ENCODE measurements at regions not wholly inside any gene's neighbourhood (a gene's known extent, or its start where the extent isn't known, plus 50 kb on each side); places are given as distances from the start of the nearest gene placed in this dataset.
A peak's percentile ranks its signal among the peaks of the same experiment; 100 is the strongest.
"Not testable (repeated sequence)": the region's sequence is repeated elsewhere in the genome, so short reads cannot be mapped to it uniquely, and the experiment has no call there.

- TF ChIP-seq CTCF (IDR thresholded peaks at IDR 0.05; ENCODE audit: insufficient read depth, low read depth, low read length, missing control alignments): no peak
- H3K4me3 ChIP-seq (ENCODE audit: low read depth, low read length): no peak overlapping the region
- DNase-seq (ENCODE audit: low read depth): no peak
Measured at GRCh38 chr12:42019746-42020145, 124.9 kb downstream of the GXYLT1 start.

- no peak overlapping the region for H3K4me3 ChIP-seq (ENCODE audit: low read depth, low read length)
- peak; percentile 26 for DNase-seq (ENCODE audit: low read depth)
- TF ChIP-seq CTCF (IDR thresholded peaks at IDR 0.05; ENCODE audit: insufficient read depth, low read depth, low read length, missing control alignments): no peak
Measured at GRCh38 chr12:42017051-42017450, 127.6 kb downstream of the GXYLT1 start.

GRCh38 chr12:42015051-42015461, 129.6 kb downstream of the GXYLT1 start:
- DNase-seq (ENCODE audit: low read depth): peak; percentile 9
- TF ChIP-seq CTCF (IDR thresholded peaks at IDR 0.05; ENCODE audit: insufficient read depth, low read depth, low read length, missing control alignments): no peak
- no peak overlapping the region for H3K4me3 ChIP-seq (ENCODE audit: low read depth, low read length)

GRCh38 chr12:42012501-42012900, 132.2 kb downstream of the GXYLT1 start:
- not testable (repeated sequence) for DNase-seq (ENCODE audit: low read depth); H3K4me3 ChIP-seq (ENCODE audit: low read depth, low read length)

- no peak for TF ChIP-seq CTCF (IDR thresholded peaks at IDR 0.05; ENCODE audit: insufficient read depth, low read depth, low read length, missing control alignments)
- DNase-seq (ENCODE audit: low read depth): peak; percentile 21
- H3K4me3 ChIP-seq (ENCODE audit: low read depth, low read length): no peak overlapping the region
Measured at GRCh38 chr12:42010715-42011114, 134.0 kb downstream of the GXYLT1 start.

GRCh38 chr12:42010257-42010656, 134.4 kb downstream of the GXYLT1 start:
- H3K4me3 ChIP-seq (ENCODE audit: low read depth, low read length): no peak overlapping the region
- DNase-seq (ENCODE audit: low read depth): no peak
- no peak for TF ChIP-seq CTCF (IDR thresholded peaks at IDR 0.05; ENCODE audit: insufficient read depth, low read depth, low read length, missing control alignments)

GRCh38 chr12:42008996-42009395, 135.7 kb downstream of the GXYLT1 start:
- no peak for TF ChIP-seq CTCF (IDR thresholded peaks at IDR 0.05; ENCODE audit: insufficient read depth, low read depth, low read length, missing control alignments)
- DNase-seq (ENCODE audit: low read depth): no peak
- H3K4me3 ChIP-seq (ENCODE audit: low read depth, low read length): no peak overlapping the region
